ENCODE measurements at regions not wholly inside any gene's neighbourhood (a gene's known extent, or its start where the extent isn't known, plus 50 kb on each side); places are given as distances from the start of the nearest gene placed in this dataset.

GRCh38 chr1:41293779-41294178, 51.7 kb upstream of the SCMH1 start:
- H3F3A ChIP-seq (ENCODE audit: low read depth) = no peaks in the 10 kb centered on the region
- Mint-ChIP-seq H3K9me3 (no peaks in the 10 kb centered on the region), H3K4me3 (no peak overlapping the region), H3K27me3 (ENCODE audit: insufficient read depth, low read depth) (peaks cover 4% of the 10 kb centered on the region), H3K4me1 (no peaks in the 10 kb centered on the region), H3K36me3 (no peaks in the 10 kb centered on the region), H3K27ac (no peak overlapping the region)
- H3K4me2 ChIP-seq = no peak overlapping the region
- H3K4me1 ChIP-seq = no peaks in the 10 kb centered on the region
- no peak for DNase-seq (ENCODE audit: low spot score)
- no peaks in the 10 kb centered on the region for H3K79me2 ChIP-seq (ENCODE audit: low read depth)
- H3K36me3 ChIP-seq = no peaks in the 10 kb centered on the region
- TF ChIP-seq CTCF (IDR thresholded peaks at IDR 0.05) (no peak), EZH2 (IDR thresholded peaks at IDR 0.05) (no peak), EZH2phosphoT487 (IDR thresholded peaks at IDR 0.05) (no peak)
- no peak overlapping the region for H3K9ac ChIP-seq
- no peak overlapping the region for H2AFZ ChIP-seq (replicated peaks)
- no peaks in the 10 kb centered on the region for H4K20me1 ChIP-seq (ENCODE audit: low read depth)
- H3K27ac ChIP-seq = no peak overlapping the region
- no peaks in the 10 kb centered on the region for H3K27me3 ChIP-seq
- H3K4me3 ChIP-seq = no peak overlapping the region
- H3K9me3 ChIP-seq (ENCODE audit: low read depth) = no peaks in the 10 kb centered on the region
